GM12873 (cell line): ENCODE measurements at regions not wholly inside any gene's neighbourhood (a gene's known extent, or its start where the extent isn't known, plus 50 kb on each side); places are given as distances from the start of the nearest gene placed in this dataset.

ENCODE experiments used
- TF ChIP-seq, protein P1 (sequence below): IDR thresholded peaks from 2 replicates; pipeline ENCODE4 v1.5.1; 2012; ENCODE audit warnings: low read depth, mild to moderate bottlenecking, moderate library complexity, low read length, control low read depth; ENCODE audit not compliant: insufficient read depth; ENCODE audit errors: missing control alignments

DNA sequence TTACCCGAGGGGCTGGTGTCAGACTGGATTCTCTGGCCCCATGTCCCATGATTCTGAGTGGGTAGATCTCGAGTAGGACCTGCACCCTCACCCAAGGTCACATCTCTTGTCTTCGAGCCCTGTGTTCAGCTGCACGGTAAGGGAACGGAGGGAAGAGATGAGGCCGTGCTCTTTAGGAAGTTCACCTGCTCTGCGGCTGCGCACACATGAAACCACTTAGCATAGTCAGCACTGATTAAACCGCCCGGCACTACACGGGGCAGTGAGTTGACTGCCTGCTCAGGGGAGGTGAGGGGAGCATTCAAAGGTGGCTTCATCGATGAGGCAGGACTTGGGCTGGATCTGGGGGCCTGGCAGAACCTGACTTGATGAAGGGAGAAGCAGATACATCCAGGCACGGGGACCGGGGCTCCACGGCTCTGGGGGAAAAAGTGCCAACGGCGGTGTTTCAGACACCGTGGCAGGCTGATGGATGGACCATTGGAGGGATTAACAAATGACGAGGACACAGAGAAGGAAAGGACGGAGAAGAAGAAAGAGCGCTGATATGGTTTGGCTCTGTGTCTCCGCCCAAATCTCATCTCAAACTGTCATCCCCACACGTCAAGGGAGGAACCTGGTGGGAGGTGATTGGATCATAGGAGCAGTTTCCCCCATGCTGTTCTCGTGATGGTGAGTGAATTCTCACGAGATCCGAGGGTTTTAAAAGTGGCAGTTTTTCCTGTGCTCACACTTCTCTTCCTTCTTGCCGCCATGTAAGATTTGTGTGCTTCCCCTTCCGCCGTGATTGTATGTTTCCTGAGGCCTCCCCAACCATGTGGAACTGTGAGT is 248.6 kb downstream of the CYP26B1 start:
- TF ChIP-seq, protein P1, sequence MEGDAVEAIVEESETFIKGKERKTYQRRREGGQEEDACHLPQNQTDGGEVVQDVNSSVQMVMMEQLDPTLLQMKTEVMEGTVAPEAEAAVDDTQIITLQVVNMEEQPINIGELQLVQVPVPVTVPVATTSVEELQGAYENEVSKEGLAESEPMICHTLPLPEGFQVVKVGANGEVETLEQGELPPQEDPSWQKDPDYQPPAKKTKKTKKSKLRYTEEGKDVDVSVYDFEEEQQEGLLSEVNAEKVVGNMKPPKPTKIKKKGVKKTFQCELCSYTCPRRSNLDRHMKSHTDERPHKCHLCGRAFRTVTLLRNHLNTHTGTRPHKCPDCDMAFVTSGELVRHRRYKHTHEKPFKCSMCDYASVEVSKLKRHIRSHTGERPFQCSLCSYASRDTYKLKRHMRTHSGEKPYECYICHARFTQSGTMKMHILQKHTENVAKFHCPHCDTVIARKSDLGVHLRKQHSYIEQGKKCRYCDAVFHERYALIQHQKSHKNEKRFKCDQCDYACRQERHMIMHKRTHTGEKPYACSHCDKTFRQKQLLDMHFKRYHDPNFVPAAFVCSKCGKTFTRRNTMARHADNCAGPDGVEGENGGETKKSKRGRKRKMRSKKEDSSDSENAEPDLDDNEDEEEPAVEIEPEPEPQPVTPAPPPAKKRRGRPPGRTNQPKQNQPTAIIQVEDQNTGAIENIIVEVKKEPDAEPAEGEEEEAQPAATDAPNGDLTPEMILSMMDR, result no peak

- TF ChIP-seq, protein P1, result no peak
Observed at GRCh38 chr2:71898375-71898774, 249.3 kb downstream of the CYP26B1 start.

DNA sequence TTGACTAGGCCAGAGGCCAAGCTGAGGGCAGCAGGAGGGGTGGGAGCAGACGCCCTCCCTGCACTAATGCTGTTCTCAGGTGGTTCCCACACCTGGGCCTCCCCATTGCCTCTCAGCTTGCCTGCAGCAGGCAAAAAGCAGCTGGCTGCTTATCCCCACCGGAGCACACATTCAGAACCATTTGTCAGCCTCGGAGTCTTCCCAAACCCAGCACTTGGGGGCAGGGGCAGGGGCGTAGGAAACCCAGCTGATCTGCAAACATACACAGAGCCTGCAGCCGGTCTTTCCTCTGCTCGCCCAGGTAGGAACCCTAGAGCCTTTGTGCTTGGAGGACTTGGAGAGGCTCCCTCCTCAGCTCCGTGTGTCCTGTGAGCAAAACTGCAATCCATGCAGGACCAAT is 249.8 kb downstream of the CYP26B1 start:
- TF ChIP-seq, protein P1, result no peak

DNA sequence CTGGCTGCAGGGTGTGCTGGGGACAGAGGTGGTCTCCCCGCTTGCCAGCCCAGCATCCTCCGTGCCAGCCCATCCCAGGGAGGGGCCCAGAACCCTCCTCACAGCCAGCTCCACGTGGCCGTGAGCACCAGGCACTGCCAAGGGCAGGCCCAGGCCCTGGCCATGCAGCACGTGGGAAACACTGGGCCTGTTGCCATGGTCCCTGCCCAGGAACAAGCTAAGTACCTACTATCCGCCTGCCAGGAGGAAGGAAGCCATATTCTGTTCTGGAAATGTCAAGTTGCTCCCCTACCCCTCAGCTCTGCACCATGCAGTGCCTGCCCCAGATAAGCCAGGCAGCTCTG is 250.6 kb downstream of the CYP26B1 start:
- TF ChIP-seq, protein P1, result no peak

- TF ChIP-seq, protein P1, result no peak
Observed at GRCh38 chr2:71896385-71897136, 251.1 kb downstream of the CYP26B1 start.

DNA sequence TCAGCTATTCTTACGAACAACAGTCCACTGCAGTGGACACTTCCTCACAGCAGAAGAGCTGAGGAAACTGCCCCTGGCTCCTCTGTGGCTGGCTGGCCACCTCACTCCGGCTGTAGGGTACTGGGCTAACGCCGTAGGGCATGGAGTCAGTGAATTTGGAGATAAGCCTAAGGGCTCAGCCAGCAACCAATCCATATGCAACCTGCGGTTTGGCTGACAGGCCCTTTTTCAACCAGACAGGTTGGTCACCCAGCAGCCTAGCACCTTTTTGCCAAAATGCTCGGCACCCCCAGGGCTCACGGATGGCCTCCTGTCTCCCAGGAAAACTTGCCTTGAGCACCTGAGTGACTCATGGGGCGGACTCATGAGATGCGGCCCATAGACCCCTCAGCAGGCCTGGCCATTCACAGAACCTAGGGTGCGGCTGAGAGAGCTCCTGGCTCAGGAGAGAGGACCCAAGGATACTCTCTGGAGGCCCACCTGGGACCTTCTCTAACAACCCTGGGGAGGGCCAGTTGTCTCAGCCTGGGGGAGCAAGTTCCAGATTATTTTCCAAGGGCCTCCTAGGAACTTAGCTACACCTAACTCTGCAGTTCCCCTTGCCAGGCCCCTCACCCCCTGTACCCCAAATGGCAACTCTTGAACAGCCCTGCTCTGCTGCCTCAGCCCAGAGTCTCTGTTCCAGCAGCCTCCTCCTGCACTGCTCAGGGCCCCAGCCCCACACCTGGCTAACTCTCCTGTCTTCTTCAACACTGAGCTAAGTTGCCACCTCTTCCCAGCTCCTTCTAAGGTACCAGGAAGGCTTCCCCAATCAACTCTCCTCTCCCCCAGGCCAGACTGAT is 252.1 kb downstream of the CYP26B1 start:
- TF ChIP-seq, protein P1, result no peak

- TF ChIP-seq, protein P1, result no peak
Observed at GRCh38 chr2:71894261-71894660, 253.4 kb downstream of the CYP26B1 start.
